NB4 (cell line): ENCODE measurements at regions not wholly inside any gene's neighbourhood (a gene's known extent, or its start where the extent isn't known, plus 50 kb on each side); places are given as distances from the start of the nearest gene placed in this dataset.

Experiments
- MYC ChIP-seq: IDR thresholded peaks from 2 replicates; pipeline ENCODE4 v1.6.1; 2011; ENCODE audit warnings: low read depth, low read length
- POLR2A ChIP-seq: IDR thresholded peaks from 2 replicates; pipeline ENCODE4 v1.6.1; 2011; ENCODE audit warnings: mild to moderate bottlenecking; ENCODE audit not compliant: insufficient read length; ENCODE audit errors: extremely low read depth
- TF ChIP-seq, protein P1 (sequence below): IDR thresholded peaks from one replicate; pipeline ENCODE4 v1.5.1; 2012; ENCODE audit warnings: low read depth, low read length

DNA sequence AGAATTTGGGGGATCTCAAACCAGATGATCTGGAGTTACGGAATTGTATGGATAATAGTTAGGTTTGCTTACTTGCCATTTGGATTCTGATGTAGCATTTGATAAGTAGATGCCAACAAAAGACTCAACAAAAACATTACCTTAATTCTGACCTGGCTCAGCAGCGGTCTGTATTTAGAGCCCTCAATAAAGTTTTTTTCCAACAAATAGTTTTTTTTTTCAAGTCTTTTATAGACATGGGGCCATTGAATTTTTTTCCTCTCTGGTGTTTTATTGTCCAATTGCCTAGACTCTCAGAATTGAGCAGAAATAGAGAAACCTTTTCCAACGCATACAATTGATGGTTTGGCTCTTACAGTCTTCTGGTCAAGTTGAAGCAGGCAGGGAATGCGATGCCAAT lies 192.8 kb upstream of the GAS1 start:
- TF ChIP-seq MYC: no peak
- TF ChIP-seq POLR2A: no peak
- TF ChIP-seq, protein P1, sequence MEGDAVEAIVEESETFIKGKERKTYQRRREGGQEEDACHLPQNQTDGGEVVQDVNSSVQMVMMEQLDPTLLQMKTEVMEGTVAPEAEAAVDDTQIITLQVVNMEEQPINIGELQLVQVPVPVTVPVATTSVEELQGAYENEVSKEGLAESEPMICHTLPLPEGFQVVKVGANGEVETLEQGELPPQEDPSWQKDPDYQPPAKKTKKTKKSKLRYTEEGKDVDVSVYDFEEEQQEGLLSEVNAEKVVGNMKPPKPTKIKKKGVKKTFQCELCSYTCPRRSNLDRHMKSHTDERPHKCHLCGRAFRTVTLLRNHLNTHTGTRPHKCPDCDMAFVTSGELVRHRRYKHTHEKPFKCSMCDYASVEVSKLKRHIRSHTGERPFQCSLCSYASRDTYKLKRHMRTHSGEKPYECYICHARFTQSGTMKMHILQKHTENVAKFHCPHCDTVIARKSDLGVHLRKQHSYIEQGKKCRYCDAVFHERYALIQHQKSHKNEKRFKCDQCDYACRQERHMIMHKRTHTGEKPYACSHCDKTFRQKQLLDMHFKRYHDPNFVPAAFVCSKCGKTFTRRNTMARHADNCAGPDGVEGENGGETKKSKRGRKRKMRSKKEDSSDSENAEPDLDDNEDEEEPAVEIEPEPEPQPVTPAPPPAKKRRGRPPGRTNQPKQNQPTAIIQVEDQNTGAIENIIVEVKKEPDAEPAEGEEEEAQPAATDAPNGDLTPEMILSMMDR: no peak
